Caki2 (cell line): ENCODE measurements at regions not wholly inside any gene's neighbourhood (a gene's known extent, or its start where the extent isn't known, plus 50 kb on each side); places are given as distances from the start of the nearest gene placed in this dataset.
"Not testable (repeated sequence)": the region's sequence is repeated elsewhere in the genome, so short reads cannot be mapped to it uniquely, and the experiment has no call there.

Experiments used
- DNase-seq: peaks from one replicate; pipeline ENCODE4 v3.0.0-alpha.2; 2015; ENCODE audit warnings: low read depth
- in situ Hi-C: cut with HindIII; loops from 2 replicates; pipeline ENCODE4 v1.10.0; 2016; ENCODE audit warnings: low sequenced_read_pairs, low pct_unique_long_range_greater_than_20kb, mixed read lengths

- DNase-seq: no peak
- in situ Hi-C loops: no loop called here
Observed at GRCh38 chr7:91570560-91570959, 306.3 kb downstream of the FZD1 start.

GRCh38 chr7:91571601-91572000 lies 307.4 kb downstream of the FZD1 start:
- no peak for DNase-seq
- in situ Hi-C loops: no loop called here

GRCh38 chr7:91573405-91573804 lies 307.1 kb downstream of the MTERF1 start:
- in situ Hi-C loops: no loop called here
- DNase-seq: no peak

- in situ Hi-C loops: not testable (repeated sequence)
Observed at GRCh38 chr7:91576459-91576858, 304.0 kb downstream of the MTERF1 start.

GRCh38 chr7:91579837-91580236 lies 300.7 kb downstream of the MTERF1 start:
- in situ Hi-C loops: no loop called here
- no peak for DNase-seq

More at GRCh38 chr7:91576459-91576858, 304.0 kb downstream of the MTERF1 start:
- not testable (repeated sequence) for DNase-seq

- in situ Hi-C loops: no loop called here
- no peak for DNase-seq
Observed at GRCh38 chr7:91582799-91583477, 297.6 kb downstream of the MTERF1 start.

GRCh38 chr7:91596287-91596686 lies 284.2 kb downstream of the MTERF1 start:
- in situ Hi-C loops: no loop called here
- no peak for DNase-seq

GRCh38 chr7:91598791-91599190 lies 281.7 kb downstream of the MTERF1 start:
- in situ Hi-C loops: no loop called here
- DNase-seq: no peak

- in situ Hi-C loops: no loop called here
Observed at GRCh38 chr7:91600112-91600511, 280.4 kb downstream of the MTERF1 start.

GRCh38 chr7:91603707-91604106 lies 276.8 kb downstream of the MTERF1 start:
- in situ Hi-C loops: no loop called here
- DNase-seq: no peak

More at GRCh38 chr7:91600112-91600511, 280.4 kb downstream of the MTERF1 start:
- no peak for DNase-seq

- no peak for DNase-seq
- in situ Hi-C loops: no loop called here
Observed at GRCh38 chr7:91608606-91609005, 271.9 kb downstream of the MTERF1 start.

- DNase-seq: no peak
- in situ Hi-C loops: no loop called here
Observed at GRCh38 chr7:91609525-91609924, 271.0 kb downstream of the MTERF1 start.

GRCh38 chr7:91614431-91614830 lies 266.1 kb downstream of the MTERF1 start:
- no peak for DNase-seq
- in situ Hi-C loops: no loop called here

- no peak for DNase-seq
- in situ Hi-C loops: no loop called here
Observed at GRCh38 chr7:91618776-91619765, 261.4 kb downstream of the MTERF1 start.

- DNase-seq: no peak
- in situ Hi-C loops: no loop called here
Observed at GRCh38 chr7:91620827-91621226, 259.7 kb downstream of the MTERF1 start.

- in situ Hi-C loops, DNase-seq: not testable (repeated sequence)
Observed at GRCh38 chr7:91627324-91627723, 253.2 kb downstream of the MTERF1 start.

GRCh38 chr7:91628742-91629141 lies 251.8 kb downstream of the MTERF1 start:
- in situ Hi-C loops: no loop called here
- DNase-seq: no peak

GRCh38 chr7:91630581-91631380 lies 249.7 kb downstream of the MTERF1 start:
- in situ Hi-C loops: no loop called here
- DNase-seq: no peak
